GM21367 (cell line): ENCODE measurements at regions not wholly inside any gene's neighbourhood (a gene's known extent, or its start where the extent isn't known, plus 50 kb on each side); places are given as distances from the start of the nearest gene placed in this dataset.
"Not testable (repeated sequence)": the region's sequence is repeated elsewhere in the genome, so short reads cannot be mapped to it uniquely, and the experiment has no call there.

Experiments
- ATAC-seq: cut with Tn5 transposase; IDR thresholded peaks from one replicate; pipeline ENCODE4 v1.9.1; 2021; ENCODE audit not compliant: unreplicated experiment

DNA sequence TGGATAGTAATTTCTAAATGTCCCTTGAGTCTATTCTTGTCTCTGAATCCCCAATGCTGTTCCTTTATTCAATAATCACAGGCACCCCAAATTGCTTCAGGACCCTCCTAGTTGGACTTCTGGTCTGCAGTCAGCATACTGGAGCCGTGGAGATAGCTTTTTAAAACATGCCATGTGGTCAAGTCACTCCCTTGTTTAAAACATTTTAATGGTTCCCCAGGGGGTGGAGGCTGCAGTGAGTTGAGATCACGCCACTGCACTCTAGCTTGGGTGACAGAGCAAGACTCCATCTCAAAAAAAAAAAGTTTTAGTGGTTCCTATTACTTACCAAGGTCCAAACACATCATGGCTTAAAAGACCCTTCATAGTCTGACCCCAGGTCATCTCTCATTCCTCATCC is 220.3 kb downstream of the ADAMTS15 start:
- ATAC-seq: no peak

DNA sequence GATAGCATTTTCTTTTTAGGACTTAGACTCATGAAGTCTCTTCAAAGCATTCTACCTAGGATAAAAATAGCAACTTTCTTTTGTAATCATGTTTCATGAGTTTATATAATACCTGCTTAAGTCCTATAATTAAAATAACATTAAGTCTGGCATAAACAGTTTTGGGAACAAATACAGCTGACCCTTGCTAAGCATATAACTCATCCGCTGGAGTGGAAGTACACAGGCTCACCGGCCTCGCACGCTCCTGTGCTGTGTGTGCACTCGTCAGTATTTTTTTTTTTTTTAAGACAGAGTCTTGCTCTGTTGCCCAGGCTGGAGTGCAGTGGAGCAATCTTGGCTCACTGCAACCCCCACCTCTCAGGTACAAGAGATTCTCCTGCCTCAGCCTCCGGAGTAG is 221.8 kb downstream of the ADAMTS15 start:
- no peak for ATAC-seq

DNA sequence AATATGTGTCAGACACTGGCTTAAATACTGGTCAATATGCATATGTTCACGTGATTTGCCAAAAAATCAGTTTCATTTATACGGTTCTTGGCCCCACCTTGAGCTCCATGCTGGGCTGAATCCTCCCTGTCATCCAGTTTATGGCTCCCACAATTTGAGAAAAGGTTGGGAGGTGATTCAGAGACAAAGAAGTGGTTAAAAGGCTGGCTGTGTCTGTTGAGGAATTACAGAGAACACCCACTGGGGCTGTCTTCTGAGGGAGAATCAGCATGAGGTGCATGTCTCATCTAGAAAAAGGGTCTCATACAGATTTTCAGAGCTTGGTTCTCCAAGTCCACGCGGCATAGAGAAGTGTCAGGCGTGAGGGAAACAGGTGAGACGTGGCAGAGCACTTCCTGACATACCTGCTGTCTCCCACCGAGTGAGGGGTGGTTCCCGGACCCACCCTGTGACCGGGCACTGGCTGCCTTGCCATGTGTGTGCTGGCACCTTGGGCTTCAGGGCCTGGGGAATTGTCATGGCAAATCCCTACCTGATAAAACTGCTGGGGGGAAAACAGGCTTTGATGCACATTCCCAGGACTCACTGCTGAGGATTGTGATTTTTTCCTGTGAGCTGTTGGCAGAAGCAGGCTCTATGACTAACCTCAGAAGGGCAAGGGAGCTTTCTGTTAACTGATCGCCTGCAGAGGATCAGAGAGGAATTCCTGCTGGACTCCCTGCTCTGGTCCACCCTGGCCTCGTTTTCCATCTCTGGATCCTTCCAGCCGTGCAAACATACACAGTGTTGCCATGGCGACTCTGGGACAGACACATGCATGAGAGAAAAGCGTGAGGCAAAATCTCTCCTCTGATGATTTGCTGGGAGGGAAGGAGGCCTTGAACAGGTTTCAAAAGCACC is 223.6 kb downstream of the ADAMTS15 start:
- ATAC-seq: no peak

GRCh38 chr11:130672911-130673310 is 224.5 kb downstream of the ADAMTS15 start:
- ATAC-seq: no peak

DNA sequence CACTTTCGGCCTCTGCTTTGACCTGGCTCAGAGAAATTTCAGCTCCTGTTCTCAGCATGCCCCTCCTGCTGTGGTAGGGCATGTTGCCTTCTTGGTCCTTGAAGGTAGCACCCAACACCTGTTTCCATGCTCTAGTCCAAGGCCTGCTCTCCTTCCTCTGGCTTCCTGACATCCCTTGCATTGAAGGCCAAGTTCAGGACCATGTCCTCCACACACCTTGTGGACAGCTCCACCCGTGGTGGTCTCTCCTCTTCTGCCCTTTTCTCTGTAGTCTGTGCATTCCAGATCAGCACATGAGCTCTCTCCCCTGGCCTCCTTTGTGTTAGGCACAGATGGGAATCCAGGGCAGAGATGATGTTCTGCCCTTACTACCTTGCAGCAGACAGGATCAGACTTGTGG is 225.3 kb downstream of the ADAMTS15 start:
- no peak for ATAC-seq

- ATAC-seq: no peak
These were observed 226.4 kb downstream of the ADAMTS15 start for GRCh38 chr11:130674686-130675308.

DNA sequence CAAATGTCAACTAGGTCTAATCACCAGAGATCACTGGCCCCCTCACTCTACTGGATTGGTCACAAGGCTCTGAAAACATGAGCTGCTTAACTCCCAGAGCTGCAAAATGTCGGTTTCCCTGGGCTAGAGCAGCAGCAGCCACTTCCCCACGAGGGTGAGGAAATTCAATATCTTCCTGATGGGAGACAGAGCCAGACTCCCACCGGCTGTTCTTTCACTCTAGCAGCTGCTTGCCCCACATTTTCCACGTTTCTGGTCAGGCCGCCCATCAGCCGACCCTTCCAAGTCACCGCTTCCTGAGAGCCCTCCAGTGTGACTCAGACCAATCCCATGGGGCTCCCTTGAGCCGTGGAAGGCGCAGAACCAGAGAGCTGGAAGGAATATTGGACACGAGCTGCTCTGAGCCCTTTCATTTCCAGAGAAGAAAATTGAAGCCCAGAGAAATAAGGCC is 227.0 kb downstream of the ADAMTS15 start:
- no peak for ATAC-seq

DNA sequence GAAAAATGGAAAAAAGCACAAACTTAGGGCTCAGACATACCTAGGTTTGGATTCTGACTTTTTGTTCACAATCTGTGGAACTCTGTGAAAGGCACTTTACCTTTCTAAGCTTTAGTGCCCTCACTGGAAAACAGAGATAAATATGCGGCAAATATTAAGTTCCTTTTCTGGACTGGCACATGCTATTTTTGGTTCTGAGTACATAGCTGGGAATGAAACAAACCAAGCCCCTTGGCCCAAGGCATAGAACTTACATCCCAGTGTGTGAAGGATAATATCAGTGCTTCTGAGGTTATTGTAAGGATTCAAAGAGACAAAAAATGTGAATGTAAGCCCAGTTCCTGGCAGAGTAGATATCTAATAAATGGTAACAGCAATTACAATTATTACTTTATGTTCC is 227.5 kb downstream of the ADAMTS15 start:
- no peak for ATAC-seq

- no peak for ATAC-seq
These were observed 229.2 kb downstream of the ADAMTS15 start for GRCh38 chr11:130677486-130678153.

DNA sequence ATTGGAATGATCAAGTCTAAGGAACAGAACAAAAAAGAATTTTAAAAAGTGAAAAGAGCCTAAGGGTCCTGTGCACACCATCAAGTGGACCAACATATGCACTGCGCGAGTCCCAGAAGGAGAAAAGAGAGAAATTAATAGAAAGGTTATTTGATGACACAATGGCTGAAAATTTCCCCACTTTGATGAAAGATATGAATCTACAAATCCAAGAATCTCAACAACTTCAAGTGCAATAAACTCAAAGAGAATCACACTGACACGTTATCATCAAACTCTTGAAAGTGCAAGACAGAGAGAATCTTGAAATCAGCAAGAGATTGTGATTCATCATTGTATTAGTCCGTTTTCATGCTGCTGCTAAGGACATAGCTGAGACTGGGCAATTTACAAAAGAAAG is 230.8 kb downstream of the ADAMTS15 start:
- no peak for ATAC-seq

- ATAC-seq: not testable (repeated sequence)
These were observed 233.8 kb downstream of the SNX19 start for GRCh38 chr11:130682471-130682870.

DNA sequence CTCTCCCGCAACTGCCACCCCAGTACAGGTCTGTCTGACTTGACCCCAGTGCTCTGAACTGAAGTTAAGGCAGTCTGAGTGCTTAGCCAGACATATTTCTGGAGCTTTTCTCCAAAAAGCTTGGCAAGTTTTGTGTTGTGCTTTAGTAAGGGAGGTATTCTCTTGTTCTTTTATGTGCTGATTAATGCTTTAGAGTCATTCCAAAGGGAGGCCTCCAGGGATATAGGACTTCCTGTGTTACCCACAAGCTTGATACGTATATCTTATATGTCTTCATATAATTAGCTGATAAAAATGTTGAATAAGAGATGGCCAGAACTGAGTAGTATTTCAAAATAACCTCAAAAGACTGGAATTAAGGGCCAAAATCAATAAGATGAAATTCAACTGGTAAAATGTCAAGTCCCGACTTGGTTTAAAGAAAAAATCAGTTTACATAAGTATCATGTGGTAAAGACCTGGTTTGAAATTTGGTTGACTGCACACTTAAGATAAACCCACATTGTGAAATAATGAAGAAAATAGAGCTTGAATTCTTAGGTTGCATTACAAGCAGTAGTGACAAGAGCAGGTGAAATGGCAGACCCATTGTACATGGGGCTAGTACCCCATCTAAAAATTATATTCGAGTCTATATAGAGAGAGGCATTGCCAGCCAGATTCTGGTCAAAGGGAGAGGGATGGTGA is 226.9 kb downstream of the SNX19 start:
- no peak for ATAC-seq

DNA sequence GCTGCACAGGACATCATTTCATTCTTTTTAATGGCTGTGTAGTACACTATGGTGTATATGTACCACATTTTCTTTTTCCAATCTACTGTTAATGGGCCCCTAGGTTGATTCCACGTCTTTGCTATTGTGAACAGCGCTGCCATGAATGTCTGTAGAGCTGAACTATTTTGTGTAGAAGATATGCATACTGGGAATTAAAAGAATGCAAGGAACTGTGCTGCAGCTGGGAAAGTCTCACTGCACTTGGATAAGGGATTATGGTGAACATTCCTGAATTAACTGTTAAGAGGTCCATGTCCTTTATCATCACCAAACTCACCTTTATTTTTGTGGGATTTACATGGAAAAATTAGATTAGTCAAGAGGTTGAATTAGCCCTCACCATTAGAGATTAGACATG is 224.7 kb downstream of the SNX19 start:
- no peak for ATAC-seq

- ATAC-seq: no peak
These were observed 224.1 kb downstream of the SNX19 start for GRCh38 chr11:130692220-130692619.

DNA sequence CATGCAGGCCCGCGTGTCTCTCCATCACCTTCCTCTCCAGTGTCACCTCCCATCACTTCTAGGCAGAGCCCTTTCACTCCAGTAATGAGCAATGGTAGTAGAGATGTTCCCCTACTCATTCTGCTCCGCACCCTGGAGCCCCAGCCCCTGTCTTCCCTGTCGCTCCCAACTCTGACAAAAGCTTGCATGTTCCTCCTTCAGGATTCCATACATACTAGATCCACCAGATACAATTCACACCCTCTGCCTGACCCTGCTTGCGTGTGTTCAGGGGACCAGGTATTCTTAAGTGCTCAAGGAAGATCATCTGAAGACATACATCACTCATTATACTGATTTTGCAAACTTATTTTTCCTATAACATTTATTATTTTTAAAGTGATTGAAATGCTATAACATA is 222.7 kb downstream of the SNX19 start:
- no peak for ATAC-seq

DNA sequence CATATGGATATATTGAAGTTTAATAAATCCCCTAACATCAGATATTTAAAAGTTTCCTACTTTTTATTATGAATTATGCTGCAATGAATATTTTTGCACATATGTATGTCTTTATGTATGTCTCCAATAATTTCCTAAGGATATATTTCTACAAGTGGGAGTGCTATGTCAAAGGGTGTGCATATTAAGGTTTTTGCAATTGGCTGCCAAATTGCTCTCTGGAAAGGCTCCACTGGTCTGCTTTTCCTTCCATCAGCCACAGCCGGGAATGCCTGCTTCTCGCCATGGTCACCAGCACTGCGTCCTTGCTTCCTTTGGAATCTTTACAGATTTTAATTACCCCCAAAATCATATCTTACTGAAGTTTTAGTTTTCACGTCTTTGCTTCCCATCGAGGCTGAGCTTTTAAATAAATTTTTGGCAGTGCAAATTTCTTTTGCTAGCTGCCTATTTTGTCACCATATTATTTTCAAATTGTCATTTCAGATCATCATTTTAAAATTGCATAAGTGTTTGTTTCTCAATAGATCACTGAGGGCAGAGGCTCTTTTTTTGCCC is 221.7 kb downstream of the SNX19 start:
- no peak for ATAC-seq

DNA sequence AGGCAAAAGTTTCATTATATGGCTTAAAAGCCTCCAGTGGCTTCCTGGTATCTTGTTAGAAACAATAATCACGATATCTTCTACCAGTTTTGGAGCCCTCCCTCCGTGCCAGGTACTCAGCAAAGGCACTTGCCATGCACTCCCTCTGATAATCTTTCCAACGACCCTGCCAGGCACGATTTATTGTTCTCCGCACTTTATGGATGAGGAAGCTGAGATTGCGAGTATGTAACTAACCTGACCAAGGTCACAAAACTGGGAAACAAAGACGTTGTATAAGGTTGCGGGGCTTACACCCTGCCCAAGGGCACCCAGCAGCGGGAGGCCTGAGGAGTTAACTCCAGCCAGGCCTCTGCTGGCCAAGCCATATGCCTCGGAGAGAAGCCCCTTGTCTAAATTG is 218.1 kb downstream of the SNX19 start:
- no peak for ATAC-seq

- no peak for ATAC-seq
These were observed 216.7 kb downstream of the SNX19 start for GRCh38 chr11:130699561-130699960.

DNA sequence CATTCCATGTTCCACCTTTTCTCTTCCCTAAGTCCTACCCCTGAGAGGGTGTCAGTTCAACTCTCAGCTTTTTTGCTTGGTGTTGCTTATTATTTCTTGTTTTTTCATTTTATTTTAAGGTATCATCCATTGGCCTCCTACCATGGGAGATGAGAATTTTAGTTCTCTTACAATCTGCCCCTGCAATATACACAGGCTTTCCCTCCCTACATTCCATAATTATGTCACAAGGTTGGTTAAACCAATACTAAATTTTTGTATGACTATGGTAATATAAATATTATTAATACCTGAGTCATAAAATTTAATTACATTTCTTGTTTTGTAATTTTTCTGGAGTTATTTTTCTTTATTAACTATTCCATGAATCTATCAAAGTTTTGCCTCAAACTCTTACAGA is 216.2 kb downstream of the SNX19 start:
- ATAC-seq: no peak

GRCh38 chr11:130703489-130704190 is 212.6 kb downstream of the SNX19 start:
- no peak for ATAC-seq
